Neural cell (in vitro differentiated cells): ENCODE measurements at regions not wholly inside any gene's neighbourhood (a gene's known extent, or its start where the extent isn't known, plus 50 kb on each side); places are given as distances from the start of the nearest gene placed in this dataset.

ENCODE experiments used
- H2AFZ ChIP-seq: fragments of 200-600, 300-800 bp; sonication (generic), shearing (Covaris generic); 2 replicates; pipeline ENCODE4 v1.6.0; 2014; ENCODE audit warnings: low read depth, mild to moderate bottlenecking, antibody characterized with exemption, low read length, moderate library complexity
- H3F3A ChIP-seq: fragments of 200-600 bp; shearing (Covaris generic); 2 replicates; pipeline ENCODE4 v1.6.1; 2016; ENCODE audit warnings: mild to moderate bottlenecking, moderate library complexity, mixed read lengths, antibody characterized with exemption, low read length; ENCODE audit not compliant: insufficient read depth, poor library complexity, severe bottlenecking
- H3K27ac ChIP-seq: fragments of 200-600, 300-800 bp; sonication (generic), shearing (Covaris generic); 2 replicates; pipeline ENCODE4 v1.5.1; 2014; ENCODE audit warnings: mild to moderate bottlenecking, low read length, moderate library complexity
- H3K27me3 ChIP-seq: fragments of 300-800, 200-600 bp; sonication (generic), shearing (Covaris generic); 2 replicates; pipeline ENCODE4 v1.6.0; 2014; ENCODE audit warnings: mild to moderate bottlenecking, low read depth, low read length, moderate library complexity; ENCODE audit not compliant: insufficient read depth
- H3K36me3 ChIP-seq: fragments of 300-800, 200-600 bp; sonication (generic), shearing (Covaris generic); 2 replicates; pipeline ENCODE4 v1.5.1; 2014; ENCODE audit warnings: mild to moderate bottlenecking, antibody characterized with exemption, low read length, moderate library complexity; ENCODE audit not compliant: insufficient read depth
- H3K4me2 ChIP-seq: fragments of 300-800, 200-600 bp; sonication (generic), shearing (Covaris generic); 2 replicates; pipeline ENCODE4 v1.6.0; 2014; ENCODE audit warnings: mild to moderate bottlenecking, low read length
- H3K4me3 ChIP-seq: fragments of 300-800, 200-600 bp; sonication (generic), shearing (Covaris generic); 2 replicates; pipeline ENCODE4 v1.5.1; 2014; ENCODE audit warnings: mild to moderate bottlenecking, low read length, moderate library complexity
- H3K79me2 ChIP-seq: fragments of 200-600 bp; shearing (Covaris generic); replicated peaks from 2 replicates; pipeline ENCODE4 v1.6.0; 2014; ENCODE audit warnings: mild to moderate bottlenecking, low read length, moderate library complexity; ENCODE audit not compliant: insufficient read depth
- H3K9ac ChIP-seq: fragments of 300-800, 200-600 bp; sonication (generic), shearing (Covaris generic); 2 replicates; pipeline ENCODE4 v1.6.1; 2016; ENCODE audit warnings: mild to moderate bottlenecking, low read length, mixed read lengths
- H3K9me2 ChIP-seq: fragments of 200-600 bp; shearing (Covaris generic); 2 replicates; pipeline ENCODE4 v1.6.1; 2016; ENCODE audit warnings: mild to moderate bottlenecking, low read length, mixed read lengths; ENCODE audit not compliant: insufficient read depth
- H3K9me3 ChIP-seq: fragments of 200-600, 300-800 bp; sonication (generic), shearing (Covaris generic); 2 replicates; pipeline ENCODE4 v1.6.1; 2016; ENCODE audit warnings: mild to moderate bottlenecking, mixed run types, low read length, moderate library complexity, mixed read lengths
- H4K20me1 ChIP-seq: fragments of 200-600 bp; shearing (Covaris generic); 2 replicates; pipeline ENCODE4 v1.6.1; 2016; ENCODE audit warnings: mild to moderate bottlenecking, mixed run types; ENCODE audit not compliant: insufficient read depth
- EP300 ChIP-seq: fragments of 450-650 bp; conservative IDR thresholded peaks from 2 replicates; pipeline ENCODE4 v1.6.1; 2014; ENCODE audit warnings: antibody characterized with exemption, mild to moderate bottlenecking, moderate library complexity; ENCODE audit not compliant: poor library complexity, severe bottlenecking
- EZH2 ChIP-seq: fragments of 200-600, 300-800 bp; shearing (Covaris generic), sonication (generic); IDR thresholded peaks from 2 replicates; pipeline ENCODE4 v1.6.1; 2014; ENCODE audit warnings: antibody characterized with exemption, low read length, borderline replicate concordance, mild to moderate bottlenecking; ENCODE audit not compliant: insufficient read depth, poor library complexity, severe bottlenecking
- MXI1 ChIP-seq: fragments of 450-650 bp; conservative IDR thresholded peaks from 2 replicates; pipeline ENCODE4 v1.6.1; 2014; ENCODE audit warnings: antibody characterized with exemption, mild to moderate bottlenecking; ENCODE audit not compliant: poor library complexity, severe bottlenecking
- POLR2AphosphoS5 ChIP-seq: IDR thresholded peaks from 2 replicates; pipeline ENCODE4 v1.6.1; 2012
- RAD21 ChIP-seq: fragments of 450-650 bp; conservative IDR thresholded peaks from 2 replicates; pipeline ENCODE4 v1.6.1; 2014; ENCODE audit warnings: antibody characterized with exemption, mild to moderate bottlenecking, moderate library complexity
- SMC3 ChIP-seq: fragments of 450-650 bp; conservative IDR thresholded peaks from 2 replicates; pipeline ENCODE4 v1.6.1; 2014; ENCODE audit warnings: antibody characterized with exemption, mild to moderate bottlenecking, moderate library complexity; ENCODE audit not compliant: poor library complexity
- TAF1 ChIP-seq: IDR thresholded peaks from 2 replicates; pipeline ENCODE4 v1.6.1; 2012; ENCODE audit warnings: low read depth
- TF ChIP-seq, protein P1 (sequence below): IDR thresholded peaks from 2 replicates; pipeline ENCODE4 v1.6.1; 2012; ENCODE audit warnings: borderline replicate concordance
- TF ChIP-seq, protein P2 (sequence below): fragments of 450-650 bp; IDR thresholded peaks from 2 replicates; pipeline ENCODE4 v1.5.1; 2014; ENCODE audit warnings: antibody characterized with exemption, mild to moderate bottlenecking, moderate library complexity; ENCODE audit not compliant: poor library complexity, severe bottlenecking

DNA sequence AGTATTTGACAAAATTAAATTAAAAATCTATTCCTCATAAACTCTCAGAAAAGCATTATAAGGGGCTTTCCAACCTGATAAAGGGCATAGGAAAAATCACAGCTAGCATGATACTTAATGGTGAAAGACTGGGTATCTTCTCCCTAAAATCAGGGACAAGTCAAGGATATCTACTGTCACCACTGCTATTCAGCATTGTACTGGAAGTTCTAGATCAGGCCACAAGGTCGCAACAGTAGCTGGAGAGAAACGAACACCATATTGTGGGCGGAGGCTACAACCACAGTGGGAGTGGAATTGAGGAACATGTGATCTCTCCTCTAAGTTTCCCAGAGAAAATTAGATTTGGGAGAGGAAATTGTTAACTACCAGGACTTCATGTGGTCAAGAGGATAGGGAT lies 70.0 kb upstream of the NAMPT start:
- H4K20me1 ChIP-seq, result no peaks in the 10 kb centered on the region
- no peaks in the 10 kb centered on the region for H3K36me3 ChIP-seq
- no peaks in the 10 kb centered on the region for H3F3A ChIP-seq
- H3K27ac ChIP-seq, result no peak overlapping the region
- H3K9ac ChIP-seq, result no peak overlapping the region
- H3K9me3 ChIP-seq, result no peaks in the 10 kb centered on the region
- no peak overlapping the region for H3K4me2 ChIP-seq
- H3K4me3 ChIP-seq, result no peak overlapping the region
- H3K9me2 ChIP-seq, result no peaks in the 10 kb centered on the region
- TF ChIP-seq MXI1 (no peak), TAF1 (no peak), EZH2 (no peak)
- TF ChIP-seq, protein P1, sequence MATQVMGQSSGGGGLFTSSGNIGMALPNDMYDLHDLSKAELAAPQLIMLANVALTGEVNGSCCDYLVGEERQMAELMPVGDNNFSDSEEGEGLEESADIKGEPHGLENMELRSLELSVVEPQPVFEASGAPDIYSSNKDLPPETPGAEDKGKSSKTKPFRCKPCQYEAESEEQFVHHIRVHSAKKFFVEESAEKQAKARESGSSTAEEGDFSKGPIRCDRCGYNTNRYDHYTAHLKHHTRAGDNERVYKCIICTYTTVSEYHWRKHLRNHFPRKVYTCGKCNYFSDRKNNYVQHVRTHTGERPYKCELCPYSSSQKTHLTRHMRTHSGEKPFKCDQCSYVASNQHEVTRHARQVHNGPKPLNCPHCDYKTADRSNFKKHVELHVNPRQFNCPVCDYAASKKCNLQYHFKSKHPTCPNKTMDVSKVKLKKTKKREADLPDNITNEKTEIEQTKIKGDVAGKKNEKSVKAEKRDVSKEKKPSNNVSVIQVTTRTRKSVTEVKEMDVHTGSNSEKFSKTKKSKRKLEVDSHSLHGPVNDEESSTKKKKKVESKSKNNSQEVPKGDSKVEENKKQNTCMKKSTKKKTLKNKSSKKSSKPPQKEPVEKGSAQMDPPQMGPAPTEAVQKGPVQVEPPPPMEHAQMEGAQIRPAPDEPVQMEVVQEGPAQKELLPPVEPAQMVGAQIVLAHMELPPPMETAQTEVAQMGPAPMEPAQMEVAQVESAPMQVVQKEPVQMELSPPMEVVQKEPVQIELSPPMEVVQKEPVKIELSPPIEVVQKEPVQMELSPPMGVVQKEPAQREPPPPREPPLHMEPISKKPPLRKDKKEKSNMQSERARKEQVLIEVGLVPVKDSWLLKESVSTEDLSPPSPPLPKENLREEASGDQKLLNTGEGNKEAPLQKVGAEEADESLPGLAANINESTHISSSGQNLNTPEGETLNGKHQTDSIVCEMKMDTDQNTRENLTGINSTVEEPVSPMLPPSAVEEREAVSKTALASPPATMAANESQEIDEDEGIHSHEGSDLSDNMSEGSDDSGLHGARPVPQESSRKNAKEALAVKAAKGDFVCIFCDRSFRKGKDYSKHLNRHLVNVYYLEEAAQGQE, result no peak
- H2AFZ ChIP-seq, result no peak overlapping the region
- no peaks in the 10 kb centered on the region for H3K79me2 ChIP-seq
- no peaks in the 10 kb centered on the region for H3K27me3 ChIP-seq

DNA sequence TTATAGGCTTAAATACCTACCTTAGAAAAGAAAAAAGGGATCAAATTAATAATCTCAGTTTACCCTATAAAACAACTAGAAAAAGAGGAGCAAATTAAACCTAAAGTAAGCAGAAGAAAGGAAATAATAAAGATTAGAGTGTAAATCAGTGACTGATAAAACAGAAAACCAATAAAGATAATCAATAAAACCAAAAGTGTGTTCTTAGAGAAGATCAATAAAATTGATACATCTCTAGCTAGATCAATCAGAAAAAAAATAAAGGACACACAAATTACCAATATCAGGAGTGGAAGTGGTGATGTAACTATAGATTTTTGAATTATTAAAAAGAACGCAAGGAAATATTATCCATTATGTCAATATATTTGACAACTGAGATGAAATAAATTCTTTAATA lies 69.2 kb upstream of the NAMPT start:
- H4K20me1 ChIP-seq, result no peaks in the 10 kb centered on the region
- no peaks in the 10 kb centered on the region for H3K79me2 ChIP-seq
- H3K4me3 ChIP-seq, result no peak overlapping the region
- no peak for TF ChIP-seq MXI1
- no peak for TF ChIP-seq SMC3
- no peaks in the 10 kb centered on the region for H3F3A ChIP-seq
- H3K9me2 ChIP-seq, result no peaks in the 10 kb centered on the region
- H3K9ac ChIP-seq, result no peak overlapping the region
- no peak overlapping the region for H2AFZ ChIP-seq
- no peak overlapping the region for H3K27ac ChIP-seq
- no peaks in the 10 kb centered on the region for H3K9me3 ChIP-seq
- no peaks in the 10 kb centered on the region for H3K36me3 ChIP-seq
- H3K27me3 ChIP-seq, result no peaks in the 10 kb centered on the region
- no peak overlapping the region for H3K4me2 ChIP-seq

DNA sequence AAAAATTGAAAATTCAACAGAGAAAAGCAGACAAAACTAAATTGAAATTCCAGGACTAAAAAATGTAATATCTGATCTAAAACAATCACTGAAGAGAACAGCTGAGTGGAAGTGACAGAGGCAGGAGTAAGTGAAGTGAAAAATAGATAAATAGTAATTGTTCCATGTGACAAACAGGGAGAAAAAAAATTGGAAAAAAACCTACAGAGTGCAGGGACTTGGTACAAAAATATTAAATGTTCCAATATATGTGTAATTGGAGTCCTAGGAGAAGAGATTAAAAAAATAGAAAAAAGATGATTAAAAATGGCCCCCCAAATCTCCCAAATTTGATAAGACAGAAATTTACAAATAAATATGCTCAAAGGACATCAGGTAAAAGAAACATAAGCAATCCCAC lies 63.4 kb upstream of the NAMPT start:
- no peaks in the 10 kb centered on the region for H3K36me3 ChIP-seq
- H3K4me2 ChIP-seq, result no peak overlapping the region
- H3K9ac ChIP-seq, result no peak overlapping the region
- TF ChIP-seq EP300, result no peak
- TF ChIP-seq RAD21, result no peak
- TF ChIP-seq, protein P2, sequence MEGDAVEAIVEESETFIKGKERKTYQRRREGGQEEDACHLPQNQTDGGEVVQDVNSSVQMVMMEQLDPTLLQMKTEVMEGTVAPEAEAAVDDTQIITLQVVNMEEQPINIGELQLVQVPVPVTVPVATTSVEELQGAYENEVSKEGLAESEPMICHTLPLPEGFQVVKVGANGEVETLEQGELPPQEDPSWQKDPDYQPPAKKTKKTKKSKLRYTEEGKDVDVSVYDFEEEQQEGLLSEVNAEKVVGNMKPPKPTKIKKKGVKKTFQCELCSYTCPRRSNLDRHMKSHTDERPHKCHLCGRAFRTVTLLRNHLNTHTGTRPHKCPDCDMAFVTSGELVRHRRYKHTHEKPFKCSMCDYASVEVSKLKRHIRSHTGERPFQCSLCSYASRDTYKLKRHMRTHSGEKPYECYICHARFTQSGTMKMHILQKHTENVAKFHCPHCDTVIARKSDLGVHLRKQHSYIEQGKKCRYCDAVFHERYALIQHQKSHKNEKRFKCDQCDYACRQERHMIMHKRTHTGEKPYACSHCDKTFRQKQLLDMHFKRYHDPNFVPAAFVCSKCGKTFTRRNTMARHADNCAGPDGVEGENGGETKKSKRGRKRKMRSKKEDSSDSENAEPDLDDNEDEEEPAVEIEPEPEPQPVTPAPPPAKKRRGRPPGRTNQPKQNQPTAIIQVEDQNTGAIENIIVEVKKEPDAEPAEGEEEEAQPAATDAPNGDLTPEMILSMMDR, result no peak
- TF ChIP-seq POLR2AphosphoS5, result no peak
- TF ChIP-seq SMC3, result no peak
- no peak for TF ChIP-seq EZH2
- TF ChIP-seq, protein P1, result no peak
- H2AFZ ChIP-seq, result no peak overlapping the region
- H3K9me3 ChIP-seq, result no peaks in the 10 kb centered on the region
- H3K4me3 ChIP-seq, result no peak overlapping the region
- no peaks in the 10 kb centered on the region for H3F3A ChIP-seq
- no peaks in the 10 kb centered on the region for H3K9me2 ChIP-seq
- no peaks in the 10 kb centered on the region for H3K27me3 ChIP-seq
- H3K27ac ChIP-seq, result no peak overlapping the region
- H3K79me2 ChIP-seq, result no peaks in the 10 kb centered on the region
- H4K20me1 ChIP-seq, result no peaks in the 10 kb centered on the region
